ENCODE measurements at regions not wholly inside any gene's neighbourhood (a gene's known extent, or its start where the extent isn't known, plus 50 kb on each side); places are given as distances from the start of the nearest gene placed in this dataset.
A peak's percentile ranks its signal among the peaks of the same experiment; 100 is the strongest.
"Not testable (repeated sequence)": the region's sequence is repeated elsewhere in the genome, so short reads cannot be mapped to it uniquely, and the experiment has no call there.

GRCh38 chr3:13194285-13195209 lies 121.3 kb upstream of the IQSEC1 start:
- no peaks in the 10 kb centered on the region for H3K4me1 ChIP-seq (replicated peaks)
- no peaks in the 10 kb centered on the region for H3K9me3 ChIP-seq (replicated peaks)
- no peak overlapping the region for H3K4me3 ChIP-seq
- H3K36me3 ChIP-seq = no peaks in the 10 kb centered on the region
- H3K27ac ChIP-seq = no peak overlapping the region
- no peak for DNase-seq (ENCODE audit: low read depth in 1 of 2, low spot score in 2 of 2)
- no peaks in the 10 kb centered on the region; the same call in 1 of the 2 replicates for H3K27me3 ChIP-seq (replicated peaks)

DNA sequence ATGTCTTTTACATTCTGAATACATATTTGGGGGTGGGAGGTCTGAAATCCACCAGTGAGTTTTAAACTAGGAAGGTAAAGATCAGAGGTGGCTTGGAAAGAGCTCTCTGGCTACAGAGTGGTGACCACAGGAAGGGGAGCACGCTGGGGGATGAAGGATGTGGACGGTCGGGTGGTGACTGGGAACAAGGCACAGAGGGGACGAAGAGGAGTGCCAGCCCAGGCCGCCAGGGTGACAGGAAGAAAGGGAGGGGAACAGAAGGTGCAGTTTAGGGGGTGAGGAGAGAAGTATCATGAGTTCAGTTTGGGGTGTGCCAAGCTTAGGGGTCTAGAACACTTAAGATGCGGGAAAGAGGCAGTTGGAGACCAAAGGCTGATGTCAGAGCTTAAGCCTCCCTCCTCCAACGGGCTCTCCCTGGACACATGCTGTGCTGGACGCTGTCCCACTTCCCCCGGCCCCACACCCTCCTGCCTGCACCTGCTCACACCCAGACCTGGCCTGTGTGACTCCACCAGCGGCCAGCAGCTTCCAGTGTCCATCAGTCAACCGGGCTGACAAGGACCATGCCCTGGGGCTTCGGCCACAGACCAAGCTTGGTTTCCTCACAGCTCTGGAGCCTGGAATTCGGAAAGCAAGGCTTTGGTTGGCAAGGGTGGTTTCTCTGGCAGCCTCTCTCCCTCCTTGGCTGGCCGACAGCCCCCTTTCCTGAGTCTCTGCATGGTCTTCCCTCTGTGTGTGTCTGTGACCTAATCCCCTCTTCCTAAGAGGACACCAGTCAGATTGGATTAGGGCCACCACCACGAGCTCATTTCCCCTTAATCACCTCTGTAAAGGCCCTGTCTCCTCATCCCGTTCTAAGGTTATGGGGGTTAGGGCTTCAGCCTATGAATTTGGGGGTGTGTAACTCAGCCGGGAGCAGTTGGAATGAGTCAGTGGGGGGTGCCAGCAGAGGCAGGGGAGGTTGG lies 120.4 kb upstream of the IQSEC1 start:
- H3K4me1 ChIP-seq (replicated peaks) = no peaks in the 10 kb centered on the region
- H3K36me3 ChIP-seq = no peaks in the 10 kb centered on the region

DNA sequence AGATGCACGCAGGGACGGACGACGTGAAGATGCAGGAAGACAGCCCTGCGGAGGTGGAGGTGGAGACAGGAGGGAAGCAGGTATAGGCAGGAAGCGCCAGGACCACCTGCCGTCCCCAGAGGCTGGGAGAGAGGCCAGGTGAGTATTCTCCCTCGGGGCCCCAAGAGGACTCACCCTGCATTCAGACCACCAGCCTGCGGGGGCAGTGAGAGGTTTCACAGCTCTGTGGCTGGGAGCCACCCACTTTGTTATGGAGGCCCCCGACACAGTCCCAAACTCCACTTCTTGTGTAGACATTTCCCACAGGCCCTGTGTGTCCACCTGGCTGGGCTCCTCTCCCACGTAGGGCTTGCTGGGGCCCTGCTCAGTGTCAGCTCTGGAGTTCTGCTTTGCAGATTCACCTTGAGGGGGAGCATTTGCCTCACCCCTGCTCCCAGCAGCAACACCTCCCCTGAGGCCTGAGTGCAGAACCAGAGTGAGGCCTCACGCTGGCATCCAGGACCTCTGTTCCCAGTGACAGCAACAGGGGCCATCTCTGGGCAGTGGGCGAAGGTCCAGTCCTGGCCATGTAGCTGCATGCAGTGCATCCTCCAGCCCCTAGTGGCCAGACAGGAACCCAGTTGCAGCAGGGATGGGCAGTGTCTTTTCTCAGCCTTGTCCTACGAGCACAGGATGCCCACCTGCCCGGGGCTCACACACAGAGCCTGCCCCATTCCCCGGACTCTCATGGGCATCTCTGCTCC lies 119.4 kb upstream of the IQSEC1 start:
- H3K27me3 ChIP-seq (replicated peaks) = no peaks in the 10 kb centered on the region; the same call in 1 of the 2 replicates
- no peaks in the 10 kb centered on the region for H3K9me3 ChIP-seq (replicated peaks)
- no peak overlapping the region for H3K27ac ChIP-seq
- no peak for DNase-seq (ENCODE audit: low read depth in 1 of 2, low spot score in 2 of 2)
- H3K36me3 ChIP-seq = no peaks in the 10 kb centered on the region
- H3K4me1 ChIP-seq (replicated peaks) = no peaks in the 10 kb centered on the region
- H3K4me3 ChIP-seq = no peak overlapping the region

More for the DNA sequence above, 120.4 kb upstream of the IQSEC1 start:
- Histone ChIP-seq H3K27me3 (replicated peaks) (no peaks in the 10 kb centered on the region; the same call in 1 of the 2 replicates), H3K9me3 (replicated peaks) (no peaks in the 10 kb centered on the region), H3K4me3 (no peak overlapping the region), H3K27ac (no peak overlapping the region)
- no peak for DNase-seq (ENCODE audit: low read depth in 1 of 2, low spot score in 2 of 2)

DNA sequence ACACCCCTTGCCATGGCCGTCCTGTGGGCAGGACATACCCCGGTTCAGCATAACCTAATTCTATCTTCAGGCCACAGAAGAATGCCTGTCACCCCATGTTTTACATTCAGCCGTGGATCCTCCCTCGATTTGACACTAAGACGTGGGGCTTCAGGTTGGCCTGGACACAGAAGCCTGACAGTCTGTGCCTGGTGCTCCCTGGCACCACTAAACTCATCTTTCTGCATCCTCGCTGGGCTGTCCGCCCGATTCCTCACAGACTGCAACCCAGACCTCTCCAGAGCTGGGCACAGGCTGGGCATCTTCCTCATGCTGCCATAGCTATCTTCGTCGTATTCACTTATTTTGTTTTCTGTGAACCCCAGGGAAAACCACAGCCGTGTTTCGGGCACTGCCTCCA lies 117.8 kb upstream of the IQSEC1 start:
- Histone ChIP-seq H3K4me3 (no peak overlapping the region), H3K4me1 (replicated peaks) (no peaks in the 10 kb centered on the region), H3K36me3 (no peaks in the 10 kb centered on the region), H3K27ac (no peak overlapping the region), H3K9me3 (replicated peaks) (no peaks in the 10 kb centered on the region), H3K27me3 (replicated peaks) (no peaks in the 10 kb centered on the region; the same call in 1 of the 2 replicates)
- no peak for DNase-seq (ENCODE audit: low read depth in 1 of 2, low spot score in 2 of 2)

DNA sequence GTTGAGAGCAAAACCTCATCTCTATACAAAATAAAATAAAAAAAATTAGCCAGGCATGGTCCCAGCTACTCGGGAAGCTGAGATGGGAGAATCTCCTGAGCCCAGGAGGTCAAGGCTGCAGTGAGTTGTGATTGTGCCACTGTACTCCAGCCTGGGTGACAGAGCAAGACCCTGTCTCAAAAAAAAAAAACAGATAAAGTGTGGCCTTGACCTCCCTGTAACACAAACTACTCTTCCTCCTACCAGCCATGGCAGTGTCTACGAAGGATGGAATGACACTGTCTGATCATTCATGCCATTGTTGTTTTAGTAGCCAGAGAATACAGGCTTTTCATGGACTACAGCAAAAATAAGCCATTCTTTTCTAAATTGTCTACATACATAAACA lies 117.1 kb upstream of the IQSEC1 start:
- Histone ChIP-seq H3K4me3 (no peak overlapping the region), H3K27me3 (replicated peaks) (no peaks in the 10 kb centered on the region; the same call in 1 of the 2 replicates), H3K9me3 (replicated peaks) (no peaks in the 10 kb centered on the region), H3K36me3 (no peaks in the 10 kb centered on the region), H3K27ac (no peak overlapping the region), H3K4me1 (replicated peaks) (no peaks in the 10 kb centered on the region)
- no peak for DNase-seq (ENCODE audit: low read depth in 1 of 2, low spot score in 2 of 2)

DNA sequence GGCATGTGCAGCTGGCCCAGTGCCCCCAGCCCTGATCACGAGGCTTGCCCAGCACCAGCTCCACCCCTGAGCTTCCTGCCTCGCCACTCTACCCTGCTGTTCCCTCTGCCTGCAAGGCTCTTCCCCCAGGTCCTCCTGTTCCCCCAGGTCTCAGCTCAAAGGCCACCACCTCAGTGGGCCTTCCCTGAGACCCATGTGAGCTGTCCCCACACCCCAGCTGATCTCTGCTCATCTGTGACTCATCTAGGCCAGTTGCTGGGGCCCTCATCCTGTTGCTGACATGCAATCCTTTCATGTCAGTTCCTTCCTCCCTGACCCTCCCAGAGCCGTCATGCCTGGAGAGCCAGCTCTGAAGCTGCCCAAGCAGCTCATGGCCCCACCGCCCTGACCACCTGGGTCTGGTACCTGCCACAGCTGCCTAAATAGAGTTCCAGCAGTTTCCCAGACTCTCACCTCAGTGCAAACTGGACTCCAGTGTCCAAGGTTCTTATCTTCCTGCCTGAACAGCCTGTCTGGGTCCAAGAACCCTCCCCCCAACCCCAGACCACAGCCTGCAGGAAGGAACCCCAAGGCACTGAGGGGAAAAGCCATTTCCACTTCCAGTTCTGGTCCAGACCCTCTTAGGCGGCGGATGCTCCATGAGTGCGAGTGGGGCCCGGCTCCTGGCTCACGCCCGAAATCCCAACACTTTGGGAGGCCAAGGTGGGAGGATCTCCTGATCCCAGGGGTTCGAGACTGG lies 116.6 kb upstream of the IQSEC1 start:
- H3K4me1 ChIP-seq (replicated peaks) = no peaks in the 10 kb centered on the region
- no peaks in the 10 kb centered on the region for H3K9me3 ChIP-seq (replicated peaks)
- DNase-seq (ENCODE audit: low read depth in 1 of 2, low spot score in 2 of 2) = no peak
- H3K36me3 ChIP-seq = no peaks in the 10 kb centered on the region
- no peak overlapping the region for H3K27ac ChIP-seq
- H3K4me3 ChIP-seq = no peak overlapping the region
- no peaks in the 10 kb centered on the region for H3K27me3 ChIP-seq (replicated peaks)

- no peak for DNase-seq (ENCODE audit: low read depth in 1 of 2, low spot score in 2 of 2)
- Histone ChIP-seq H3K4me1 (replicated peaks) (no peaks in the 10 kb centered on the region), H3K4me3 (no peak overlapping the region), H3K27me3 (replicated peaks) (no peaks in the 10 kb centered on the region), H3K36me3 (no peaks in the 10 kb centered on the region), H3K9me3 (replicated peaks) (no peaks in the 10 kb centered on the region), H3K27ac (no peak overlapping the region)
These were observed 115.7 kb upstream of the IQSEC1 start for GRCh38 chr3:13188975-13189374.

- H3K27ac ChIP-seq = no peak overlapping the region
- H3K36me3 ChIP-seq = no peaks in the 10 kb centered on the region
- no peak overlapping the region for H3K4me3 ChIP-seq
- no peaks in the 10 kb centered on the region for H3K9me3 ChIP-seq (replicated peaks)
- DNase-seq (ENCODE audit: low read depth in 1 of 2, low spot score in 2 of 2) = no peak
- H3K4me1 ChIP-seq (replicated peaks) = no peaks in the 10 kb centered on the region
- no peaks in the 10 kb centered on the region for H3K27me3 ChIP-seq (replicated peaks)
These were observed 115.1 kb upstream of the IQSEC1 start for GRCh38 chr3:13188181-13188779.

DNA sequence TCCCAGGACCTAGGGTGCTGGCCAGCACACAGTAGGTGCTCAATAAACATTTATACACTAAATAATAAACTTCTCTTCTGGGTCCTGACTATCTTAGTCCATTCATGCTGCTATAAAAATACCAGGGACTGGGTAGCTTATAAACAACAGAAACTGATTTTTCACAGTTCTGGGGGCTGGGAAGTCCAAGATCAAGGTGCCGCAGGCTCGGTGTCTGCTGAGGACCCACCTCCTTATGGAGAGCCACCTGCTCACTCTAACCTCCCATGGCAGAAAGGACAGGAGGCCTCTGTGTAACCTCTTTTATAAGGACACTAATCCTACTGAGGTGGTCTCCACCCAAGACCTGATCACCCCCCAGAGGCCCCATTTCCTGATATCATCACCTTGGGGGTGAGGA lies 114.4 kb upstream of the IQSEC1 start:
- Histone ChIP-seq H3K36me3 (no peaks in the 10 kb centered on the region), H3K9me3 (replicated peaks) (no peaks in the 10 kb centered on the region), H3K4me1 (replicated peaks) (no peaks in the 10 kb centered on the region), H3K27me3 (replicated peaks) (no peaks in the 10 kb centered on the region), H3K4me3 (no peak overlapping the region), H3K27ac (no peak overlapping the region)
- no peak for DNase-seq (ENCODE audit: low read depth in 1 of 2, low spot score in 2 of 2)

- H3K9me3 ChIP-seq (replicated peaks) = no peaks in the 10 kb centered on the region
- H3K4me1 ChIP-seq (replicated peaks) = no peaks in the 10 kb centered on the region
- no peak overlapping the region for H3K27ac ChIP-seq
- H3K4me3 ChIP-seq = no peak overlapping the region
- DNase-seq (ENCODE audit: low read depth in 1 of 2, low spot score in 2 of 2) = peak in 1 of 2 experiments; percentile 3
- no peaks in the 10 kb centered on the region for H3K27me3 ChIP-seq (replicated peaks)
- H3K36me3 ChIP-seq = no peaks in the 10 kb centered on the region
These were observed 113.2 kb upstream of the IQSEC1 start for GRCh38 chr3:13186435-13186815.

GRCh38 chr3:13185737-13186434 lies 112.7 kb upstream of the IQSEC1 start:
- no peaks in the 10 kb centered on the region for H3K27me3 ChIP-seq (replicated peaks)
- H3K4me1 ChIP-seq (replicated peaks) = no peaks in the 10 kb centered on the region
- no peak for DNase-seq (ENCODE audit: low read depth in 1 of 2, low spot score in 2 of 2)
- no peak overlapping the region for H3K4me3 ChIP-seq
- H3K9me3 ChIP-seq (replicated peaks) = no peaks in the 10 kb centered on the region
- H3K36me3 ChIP-seq = no peaks in the 10 kb centered on the region
- no peak overlapping the region for H3K27ac ChIP-seq

DNA sequence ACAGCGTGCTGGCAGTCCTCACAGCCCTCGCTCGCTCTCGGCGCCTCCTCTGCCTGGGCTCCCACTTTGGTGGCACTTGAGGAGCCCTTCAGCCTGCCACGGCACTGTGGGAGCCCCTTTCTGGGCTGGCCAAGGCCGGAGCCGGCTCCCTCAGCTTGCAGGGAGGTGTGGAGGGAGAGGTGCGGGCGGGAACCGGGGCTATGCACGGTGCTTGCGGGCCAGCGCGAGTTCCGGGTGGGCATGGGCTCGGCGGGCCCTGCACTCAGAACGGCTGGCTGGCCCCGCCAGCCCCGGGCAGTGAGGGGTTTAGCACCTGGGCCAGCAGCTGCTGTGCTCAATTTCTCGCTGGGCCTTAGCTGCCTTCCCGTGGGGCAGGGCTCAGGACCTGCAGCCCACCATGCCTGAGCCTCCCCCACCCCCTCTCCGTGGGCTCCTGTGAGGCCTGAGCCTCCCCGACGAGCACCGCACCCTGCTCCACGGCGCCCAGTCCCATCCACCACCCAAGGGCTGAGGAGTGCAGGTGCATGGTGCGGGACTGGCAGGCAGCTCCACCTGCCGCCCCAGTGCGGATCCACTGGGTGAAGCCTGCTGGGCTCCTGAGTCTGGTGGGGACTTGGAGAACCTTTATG lies 106.5 kb upstream of the IQSEC1 start:
- DNase-seq (ENCODE audit: low read depth in 1 of 2, low spot score in 2 of 2); H3K9me3 ChIP-seq (replicated peaks); H3K27ac ChIP-seq; H3K27me3 ChIP-seq (replicated peaks); H3K4me3 ChIP-seq; H3K36me3 ChIP-seq; H3K4me1 ChIP-seq (replicated peaks): not testable (repeated sequence)
